Spleen (tissue), 3 donors: ENCODE measurements at regions not wholly inside any gene's neighbourhood (a gene's known extent, or its start where the extent isn't known, plus 50 kb on each side); places are given as distances from the start of the nearest gene placed in this dataset.

Source experiments
- POLR2A ChIP-seq, 3 donors: fragments of 450-650 bp; IDR thresholded peaks; one replicate each; pipeline ENCODE4 v1.5.1; 2017; ENCODE audit warnings: antibody characterized with exemption in 3 of 3, mild to moderate bottlenecking in 1 of 3
- POLR2AphosphoS5 ChIP-seq, 3 donors: sonication (generic); formaldehyde crosslinking; IDR thresholded peaks; one replicate each; pipeline ENCODE4 v1.5.1; 2017; ENCODE audit warnings: antibody characterized with exemption in 3 of 3

DNA sequence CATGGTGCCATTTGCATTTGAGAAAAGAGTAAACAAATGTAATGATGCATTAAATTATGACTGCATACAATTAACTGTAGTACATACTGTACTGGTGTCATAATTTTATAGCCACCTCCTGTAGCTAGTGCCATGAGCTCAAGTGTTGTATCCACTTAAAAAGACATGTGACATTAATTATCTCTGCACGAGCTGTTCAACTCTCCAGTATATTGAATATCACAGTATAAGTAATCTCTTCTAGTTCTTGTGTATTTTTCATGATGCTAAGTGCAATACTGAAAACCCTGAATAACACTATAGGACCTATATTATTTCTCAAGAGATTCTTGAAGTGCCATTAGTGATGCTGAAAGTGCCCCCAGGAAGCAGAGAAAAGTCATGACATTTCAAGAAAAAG lies 387.3 kb downstream of the PCDH17 start:
- no peak for TF ChIP-seq POLR2AphosphoS5 (IDR thresholded peaks at IDR 0.05)
- no peak for TF ChIP-seq POLR2A (IDR thresholded peaks at IDR 0.05)
